ENCODE measurements at regions not wholly inside any gene's neighbourhood (a gene's known extent, or its start where the extent isn't known, plus 50 kb on each side); places are given as distances from the start of the nearest gene placed in this dataset.

DNA sequence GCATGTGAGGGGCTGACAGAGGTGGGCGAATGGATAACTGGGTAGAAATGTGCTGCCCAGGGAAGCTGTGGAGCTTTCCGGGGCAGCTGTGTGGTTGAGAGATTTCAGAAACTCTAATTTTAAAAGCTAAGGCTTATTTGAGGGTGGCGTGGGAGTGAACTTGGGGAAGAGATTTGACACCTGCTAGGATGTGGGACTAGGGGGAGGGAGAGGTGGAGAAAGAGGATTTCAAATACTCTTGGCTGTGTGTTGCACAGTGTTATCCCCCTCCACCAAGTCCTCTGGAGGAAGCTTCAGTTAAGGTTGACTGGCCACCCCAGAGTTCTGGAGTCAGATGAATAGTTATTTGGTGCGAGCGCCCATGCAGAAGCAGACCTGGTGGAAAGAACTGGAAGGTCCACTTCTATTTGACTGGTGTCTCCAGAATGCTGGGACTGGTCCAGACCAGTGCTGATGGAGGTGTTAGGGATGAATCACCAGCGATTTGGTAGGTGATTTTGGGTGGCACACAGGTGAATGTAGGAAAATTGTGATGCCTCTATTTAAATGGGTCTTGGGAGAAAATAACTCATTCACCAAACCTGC is 72.8 kb upstream of the ALX4 start:
- TF ChIP-seq CTCF (IDR thresholded peaks at IDR 0.05; ENCODE audit: borderline replicate concordance, extremely low read depth, low read length, poor library complexity, severe bottlenecking) (no peak), EZH2 (IDR thresholded peaks at IDR 0.05; ENCODE audit: borderline replicate concordance, low read depth, low read length, severe bottlenecking) (no peak)
